Activated naive CD4-positive, alpha-beta T cell treated with anti-CD3 and anti-CD28 coated beads, Interleukin-2, amount 10 ng/mL, durations not matched to agents 7 days and 5 days (primary cell): ENCODE measurements at regions not wholly inside any gene's neighbourhood (a gene's known extent, or its start where the extent isn't known, plus 50 kb on each side); places are given as distances from the start of the nearest gene placed in this dataset.
"Not testable (repeated sequence)": the region's sequence is repeated elsewhere in the genome, so short reads cannot be mapped to it uniquely, and the experiment has no call there.

Experiments used
- CTCF ChIA-PET: fragments of 350-600 bp; sonication (Branson Sonifier 250); formaldehyde crosslinking; loops from one replicate; lab custom pipeline; 2021; ENCODE audit warnings: antibody characterized with exemption; lab: Charles Lee
- DNase-seq: peaks from one replicate; pipeline ENCODE4 v3.0.0-alpha.2; 2020
- H3K27ac Mint-ChIP-seq: one replicate; pipeline ENCODE4 v1.8.0; 2021; ENCODE audit warnings: mild to moderate bottlenecking, moderate library complexity, mixed read lengths
- H3K27me3 Mint-ChIP-seq: one replicate; pipeline ENCODE4 v1.8.0; 2021; ENCODE audit warnings: mild to moderate bottlenecking, mixed read lengths
- H3K36me3 Mint-ChIP-seq: one replicate; pipeline ENCODE4 v1.8.0; 2021; ENCODE audit warnings: mixed read lengths
- H3K4me1 Mint-ChIP-seq: one replicate; pipeline ENCODE4 v1.8.0; 2021; ENCODE audit warnings: mixed read lengths
- H3K4me3 Mint-ChIP-seq: one replicate; pipeline ENCODE4 v1.8.0; 2021; ENCODE audit warnings: mild to moderate bottlenecking, moderate library complexity, mixed read lengths
- H3K9me3 Mint-ChIP-seq: one replicate; pipeline ENCODE4 v1.8.0; 2021; ENCODE audit warnings: mixed read lengths

DNA sequence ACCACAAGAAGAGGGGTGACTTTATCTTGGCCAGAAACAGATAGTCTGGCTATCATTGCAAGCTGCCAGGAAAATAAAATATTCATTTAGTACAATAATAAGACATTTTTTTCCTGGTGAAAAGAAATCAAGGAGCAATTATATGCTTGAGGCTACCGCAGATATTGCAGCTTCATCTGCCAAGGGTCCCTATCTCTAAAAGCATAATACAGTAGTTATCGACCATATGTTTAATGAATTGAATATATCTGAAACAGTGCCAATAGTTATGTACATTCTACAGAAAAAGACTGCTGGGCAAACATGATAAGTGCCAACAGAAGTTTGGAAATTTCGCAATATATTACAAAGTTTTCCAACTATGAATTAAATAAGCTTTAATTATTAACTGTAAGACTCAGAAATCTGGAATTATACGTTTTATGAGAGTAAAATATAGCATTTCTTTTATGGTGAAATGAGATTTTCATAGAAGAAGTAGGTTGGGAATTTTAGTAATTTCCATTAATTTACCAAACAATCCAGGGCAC lies 561.1 kb upstream of the ZP4 start:
- H3K27me3 Mint-ChIP-seq, result no peaks in the 10 kb centered on the region
- H3K4me1 Mint-ChIP-seq, result no peaks in the 10 kb centered on the region
- DNase-seq, result no peak
- CTCF ChIA-PET, result no interaction called here
- H3K9me3 Mint-ChIP-seq, result peaks cover 2% of the 10 kb centered on the region
- H3K27ac Mint-ChIP-seq, result no peak overlapping the region
- H3K4me3 Mint-ChIP-seq, result no peak overlapping the region
- no peaks in the 10 kb centered on the region for H3K36me3 Mint-ChIP-seq

DNA sequence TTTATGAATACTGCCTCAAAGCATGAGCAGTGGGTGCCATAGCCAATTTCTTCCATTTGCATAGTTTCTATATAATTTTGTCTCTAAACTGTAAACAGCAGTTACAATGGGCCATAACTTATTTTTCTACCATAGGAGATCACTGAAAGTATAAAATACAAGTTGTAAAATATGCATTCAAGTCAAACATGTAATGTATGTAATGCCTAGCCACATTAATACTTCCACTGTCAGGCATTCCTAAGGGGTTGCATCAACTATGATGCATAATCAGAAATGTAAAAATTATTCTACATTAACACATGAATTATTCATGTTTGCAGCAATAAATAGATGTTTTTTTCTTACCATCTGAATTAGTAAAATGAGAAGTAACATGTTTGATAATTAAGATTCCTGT lies 560.3 kb upstream of the ZP4 start:
- H3K27me3 Mint-ChIP-seq, result no peaks in the 10 kb centered on the region
- CTCF ChIA-PET, result no interaction called here
- H3K4me3 Mint-ChIP-seq, result no peak overlapping the region
- DNase-seq, result no peak
- no peaks in the 10 kb centered on the region for H3K4me1 Mint-ChIP-seq
- H3K36me3 Mint-ChIP-seq, result no peaks in the 10 kb centered on the region
- H3K27ac Mint-ChIP-seq, result no peak overlapping the region
- H3K9me3 Mint-ChIP-seq, result peaks cover 2% of the 10 kb centered on the region

DNA sequence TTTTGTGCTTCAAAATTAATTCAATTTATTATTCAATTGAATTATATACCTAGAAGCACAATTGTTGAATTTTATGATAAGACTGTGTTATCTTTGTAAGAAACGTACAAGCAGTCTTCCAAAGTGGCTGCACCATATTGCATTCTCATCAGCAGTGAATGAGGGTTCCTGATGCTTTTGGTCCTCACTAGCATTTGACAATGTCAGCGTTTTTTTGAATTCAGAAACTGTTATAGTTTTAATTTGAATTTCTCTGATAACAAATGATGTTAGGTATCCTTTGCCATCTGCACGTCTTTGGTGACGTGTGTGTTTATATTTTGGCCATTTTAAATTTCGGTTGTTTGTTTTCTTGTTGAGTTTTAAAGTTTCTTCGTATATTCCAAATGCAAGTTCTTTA lies 553.0 kb upstream of the ZP4 start:
- H3K4me3 Mint-ChIP-seq, result no peak overlapping the region
- no peaks in the 10 kb centered on the region for H3K4me1 Mint-ChIP-seq

DNA sequence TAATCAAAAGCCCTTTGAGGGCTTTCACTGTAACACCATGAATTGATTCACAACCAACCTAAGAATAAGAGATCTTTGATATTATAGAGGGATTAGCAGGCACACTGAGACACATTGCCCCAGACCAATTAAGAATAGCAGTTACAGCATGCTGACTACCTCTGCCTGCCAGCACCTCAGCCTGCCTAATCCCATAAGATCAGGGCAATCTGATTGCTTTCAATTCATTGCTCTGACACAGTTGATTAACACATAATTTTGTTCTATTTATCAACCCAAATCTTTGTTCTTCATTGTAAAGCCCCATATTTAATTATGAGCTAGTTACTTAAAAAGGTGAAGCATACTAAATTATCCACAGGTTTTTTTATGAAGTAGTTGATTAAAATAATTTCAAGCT lies 548.8 kb upstream of the ZP4 start:
- no peak overlapping the region for H3K27ac Mint-ChIP-seq
- H3K4me3 Mint-ChIP-seq, result no peak overlapping the region
- H3K9me3 Mint-ChIP-seq, result peaks cover 11% of the 10 kb centered on the region
- H3K27me3 Mint-ChIP-seq, result no peaks in the 10 kb centered on the region
- DNase-seq, result no peak
- CTCF ChIA-PET, result no interaction called here
- no peaks in the 10 kb centered on the region for H3K36me3 Mint-ChIP-seq
- no peaks in the 10 kb centered on the region for H3K4me1 Mint-ChIP-seq

More for the DNA sequence above, 553.0 kb upstream of the ZP4 start:
- Mint-ChIP-seq H3K36me3 (no peaks in the 10 kb centered on the region), H3K27ac (no peak overlapping the region), H3K27me3 (no peaks in the 10 kb centered on the region), H3K9me3 (peaks cover 13% of the 10 kb centered on the region)
- CTCF ChIA-PET, result no interaction called here
- DNase-seq, result no peak

DNA sequence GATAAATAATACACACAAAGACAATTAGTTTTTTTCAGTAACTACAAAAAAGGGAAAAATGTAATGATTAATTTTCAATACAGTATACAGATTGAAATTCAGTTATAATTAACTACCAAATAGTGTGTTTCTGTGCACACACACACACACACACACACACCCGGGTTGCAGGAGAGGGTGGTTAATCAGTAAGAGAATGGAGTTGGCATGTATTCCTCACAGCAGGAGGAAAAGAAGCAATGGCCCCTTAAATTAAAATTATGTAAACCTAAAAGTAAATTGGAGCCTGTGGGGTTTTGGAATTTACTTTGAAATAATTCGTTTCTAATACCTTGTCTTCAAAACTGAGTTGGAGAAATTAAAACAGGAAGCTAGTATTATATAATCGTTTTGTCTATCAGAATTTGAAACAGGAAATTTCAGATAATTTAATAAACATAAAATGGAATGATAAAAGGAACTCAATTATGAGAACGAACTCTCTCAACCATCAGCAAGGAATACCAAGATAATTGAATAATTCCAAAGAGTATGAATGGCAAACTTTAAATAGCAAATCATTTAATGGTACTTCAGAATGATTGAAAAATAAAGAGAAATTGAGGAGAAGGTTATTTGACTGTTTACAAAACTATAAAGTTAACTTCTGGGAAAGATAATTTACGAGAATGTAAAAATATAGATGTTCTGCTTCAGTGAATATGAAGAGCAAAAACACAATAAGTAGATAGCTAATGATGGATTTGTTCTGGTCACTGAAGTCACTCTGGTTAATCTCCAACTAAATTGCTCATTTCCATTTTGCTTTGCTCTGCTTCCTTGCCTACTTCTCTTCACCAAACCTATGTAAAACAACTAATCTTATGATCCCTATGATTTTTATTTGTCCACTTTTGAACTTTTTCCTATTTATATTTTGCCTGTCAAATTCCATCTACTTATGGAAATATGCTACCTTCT lies 547.9 kb upstream of the ZP4 start:
- CTCF ChIA-PET, result no interaction called here
- H3K4me3 Mint-ChIP-seq, result no peak overlapping the region
- H3K9me3 Mint-ChIP-seq, result peaks cover 9% of the 10 kb centered on the region
- no peak overlapping the region for H3K27ac Mint-ChIP-seq
- no peak for DNase-seq
- no peaks in the 10 kb centered on the region for H3K27me3 Mint-ChIP-seq
- H3K4me1 Mint-ChIP-seq, result no peaks in the 10 kb centered on the region
- H3K36me3 Mint-ChIP-seq, result no peaks in the 10 kb centered on the region

DNA sequence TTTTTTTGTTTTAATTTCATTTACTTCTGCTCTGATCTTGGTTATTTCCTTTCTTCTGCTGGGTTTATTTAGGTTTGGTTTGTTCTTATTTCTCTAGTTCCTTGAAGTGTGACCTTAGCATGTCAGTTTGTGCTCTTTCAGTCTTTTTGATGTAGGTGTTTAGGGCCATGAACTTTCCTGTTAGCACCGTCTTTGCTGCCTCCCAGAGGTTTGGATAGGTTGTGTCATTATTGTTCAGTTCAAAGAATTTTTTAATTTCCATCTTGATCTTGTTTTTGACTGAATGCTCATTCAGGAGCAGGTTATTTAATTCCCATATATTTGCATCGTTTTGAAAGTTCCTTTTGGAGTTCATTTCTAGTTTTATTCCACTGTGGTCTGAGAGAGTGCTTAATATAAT lies 539.0 kb upstream of the ZP4 start:
- H3K4me1 Mint-ChIP-seq, CTCF ChIA-PET, H3K27ac Mint-ChIP-seq: not testable (repeated sequence)

DNA sequence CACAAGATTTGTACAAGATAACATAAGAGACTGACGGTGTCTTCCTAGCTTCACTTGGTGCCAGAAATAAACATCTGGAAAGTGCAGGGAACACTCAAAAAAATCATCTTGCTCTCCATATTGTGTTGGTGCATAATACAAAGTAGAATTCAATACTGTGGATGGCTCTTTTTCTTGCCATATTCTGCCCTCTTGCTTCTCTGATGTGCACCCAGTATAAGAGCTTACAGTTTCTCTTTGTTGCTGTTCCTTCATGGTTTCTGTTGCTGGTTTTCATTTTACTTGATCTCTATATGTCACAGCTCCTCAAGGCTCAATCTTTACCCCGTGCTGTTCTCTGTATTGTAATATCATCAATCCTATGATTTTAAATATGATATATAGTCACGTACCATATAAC lies 528.5 kb upstream of the ZP4 start:
- Mint-ChIP-seq H3K27me3 (no peaks in the 10 kb centered on the region), H3K36me3 (no peaks in the 10 kb centered on the region), H3K4me3 (no peak overlapping the region), H3K4me1 (no peaks in the 10 kb centered on the region), H3K9me3 (peaks cover 3% of the 10 kb centered on the region), H3K27ac (no peak overlapping the region)
- DNase-seq, result no peak
- CTCF ChIA-PET, result no interaction called here

More for the DNA sequence above, 539.0 kb upstream of the ZP4 start:
- not testable (repeated sequence) for H3K36me3 Mint-ChIP-seq, H3K27me3 Mint-ChIP-seq, DNase-seq, H3K4me3 Mint-ChIP-seq
- H3K9me3 Mint-ChIP-seq, result peaks cover 19% of the 10 kb centered on the region

DNA sequence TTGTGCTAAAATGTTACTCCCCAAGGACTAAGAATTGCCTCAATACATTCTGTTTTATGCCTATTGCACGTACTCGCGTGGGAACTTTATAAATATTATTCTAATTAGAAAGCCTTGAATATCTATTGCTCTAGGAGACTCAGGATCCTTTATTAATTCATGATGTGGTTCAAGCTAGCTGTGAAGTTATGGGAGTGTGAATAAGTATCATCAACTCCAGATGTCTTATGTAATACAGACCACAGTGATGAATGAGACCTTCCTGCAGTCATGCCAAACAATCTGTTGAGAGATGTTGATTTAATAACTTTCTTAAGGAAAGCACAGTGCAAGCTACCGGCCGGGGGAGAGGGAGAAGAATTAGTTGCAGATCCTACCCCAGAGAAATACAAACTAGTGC lies 519.2 kb upstream of the ZP4 start:
- no peaks in the 10 kb centered on the region for H3K4me1 Mint-ChIP-seq
- H3K9me3 Mint-ChIP-seq, result peaks cover 13% of the 10 kb centered on the region
- H3K4me3 Mint-ChIP-seq, result no peak overlapping the region
- DNase-seq, result no peak
- H3K27ac Mint-ChIP-seq, result no peak overlapping the region
- no peaks in the 10 kb centered on the region for H3K36me3 Mint-ChIP-seq
- H3K27me3 Mint-ChIP-seq, result no peaks in the 10 kb centered on the region
- CTCF ChIA-PET, result no interaction called here

DNA sequence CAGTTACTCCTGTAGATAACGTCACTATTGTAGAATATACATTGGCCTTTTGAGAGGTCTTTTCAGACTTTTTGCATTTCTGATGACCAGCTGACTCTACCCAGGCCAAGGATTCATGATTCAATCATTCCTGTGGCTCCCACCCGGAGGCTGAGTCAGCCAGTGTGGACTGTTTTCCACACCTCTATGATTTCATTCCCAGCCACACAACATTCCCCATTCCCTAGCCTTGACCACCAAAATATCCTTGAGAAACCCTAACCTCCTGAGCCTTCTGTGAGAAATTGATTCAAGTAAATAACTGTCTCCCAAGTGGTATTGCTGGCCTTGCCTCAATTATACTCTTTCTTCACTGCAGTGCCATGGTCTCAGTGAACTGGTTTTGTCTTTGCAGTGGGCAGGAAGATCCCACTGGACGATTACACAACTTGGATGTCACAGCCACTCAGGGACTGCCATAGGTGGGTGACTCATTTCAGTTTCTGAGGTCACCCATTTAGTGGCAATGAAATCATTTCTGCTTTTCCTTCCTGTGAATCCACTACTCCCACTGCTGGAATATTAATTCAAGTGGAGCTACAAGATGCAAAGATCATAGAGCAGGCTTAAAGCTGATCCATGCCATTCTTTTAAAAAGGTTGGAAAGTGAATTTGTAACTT lies 518.6 kb upstream of the ZP4 start:
- Mint-ChIP-seq H3K4me1 (no peaks in the 10 kb centered on the region), H3K27me3 (no peaks in the 10 kb centered on the region), H3K9me3 (peaks cover 15% of the 10 kb centered on the region), H3K36me3 (no peaks in the 10 kb centered on the region), H3K27ac (no peak overlapping the region), H3K4me3 (no peak overlapping the region)
- DNase-seq, result no peak
- CTCF ChIA-PET, result no interaction called here

DNA sequence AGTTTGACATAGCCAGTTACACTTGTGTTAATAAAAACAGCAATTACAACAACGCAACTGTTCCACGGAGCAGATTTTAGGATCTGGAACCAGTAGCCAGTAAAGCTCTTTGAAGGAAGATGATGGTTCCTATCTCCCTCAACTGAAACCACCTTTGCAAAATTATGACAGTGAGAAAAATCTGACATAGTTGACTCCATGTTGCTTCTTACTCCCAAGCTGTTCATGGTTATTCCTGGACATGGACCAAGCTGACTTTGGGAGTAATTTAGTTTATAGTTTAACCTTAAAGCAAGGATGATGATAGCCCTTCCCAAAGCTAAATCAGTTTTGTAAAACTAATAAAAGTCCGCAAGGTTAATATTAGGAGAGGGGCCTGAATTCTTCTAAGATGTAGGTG lies 518.0 kb upstream of the ZP4 start:
- Mint-ChIP-seq H3K4me1 (no peaks in the 10 kb centered on the region), H3K27ac (no peak overlapping the region), H3K9me3 (peaks cover 14% of the 10 kb centered on the region), H3K4me3 (no peak overlapping the region), H3K36me3 (no peaks in the 10 kb centered on the region), H3K27me3 (no peaks in the 10 kb centered on the region)
- DNase-seq, result no peak
- CTCF ChIA-PET, result no interaction called here

DNA sequence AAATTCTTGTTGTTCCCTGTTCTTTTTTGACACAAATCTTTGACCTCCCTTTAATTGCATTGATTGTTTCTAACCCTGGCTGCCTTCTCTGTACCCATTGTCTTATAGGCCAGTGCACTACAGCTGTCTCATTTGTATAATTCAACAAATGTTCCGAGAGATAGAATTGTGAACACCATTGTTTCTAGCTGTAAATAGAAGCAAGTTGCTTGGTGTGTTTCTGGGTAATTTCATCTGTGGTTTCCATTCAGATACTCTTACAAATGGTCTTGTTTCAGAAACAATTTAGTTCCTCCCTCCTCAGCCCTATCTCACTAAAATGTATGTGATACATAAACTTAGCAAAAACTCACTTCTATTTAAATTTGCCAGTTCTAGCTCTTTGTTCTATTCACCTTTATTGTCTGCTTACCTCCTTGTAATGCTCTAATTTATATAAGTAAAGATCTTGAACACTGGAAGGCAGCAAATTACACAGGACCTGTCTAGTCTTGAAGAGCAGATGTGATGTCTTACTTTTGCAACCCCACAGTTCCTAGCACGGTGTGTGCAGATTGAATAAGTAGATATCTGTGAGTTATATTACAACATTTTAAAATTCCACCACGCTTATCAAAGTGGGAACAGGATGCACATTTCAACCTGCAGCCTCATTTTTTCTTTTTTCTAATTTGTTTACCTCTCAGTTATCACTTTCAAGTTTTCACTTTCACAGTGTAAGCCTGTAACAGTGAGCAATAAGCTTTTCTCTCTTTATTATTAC lies 515.6 kb upstream of the ZP4 start:
- Mint-ChIP-seq H3K27ac (no peak overlapping the region), H3K4me1 (no peaks in the 10 kb centered on the region), H3K4me3 (no peak overlapping the region), H3K36me3 (no peaks in the 10 kb centered on the region), H3K9me3 (peaks cover 15% of the 10 kb centered on the region), H3K27me3 (no peaks in the 10 kb centered on the region)
- CTCF ChIA-PET, result no interaction called here
- no peak for DNase-seq

DNA sequence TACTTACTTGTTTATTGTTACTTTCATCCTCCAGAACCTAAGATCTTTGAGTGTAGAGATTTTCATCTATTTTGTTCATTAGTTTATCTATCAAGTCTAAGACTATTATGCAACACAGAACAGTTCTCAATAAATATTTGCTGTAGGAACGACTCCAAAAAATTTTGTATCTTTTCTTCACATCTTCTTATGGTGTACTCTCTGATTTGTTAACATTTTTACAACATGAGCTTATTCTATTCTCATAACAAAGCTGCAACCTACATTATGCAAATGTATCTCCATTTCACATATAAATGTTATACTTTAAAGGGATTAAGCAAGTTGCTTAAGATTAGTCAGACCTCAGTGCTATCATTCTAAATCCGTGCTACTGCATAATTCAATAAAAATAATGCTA lies 514.2 kb upstream of the ZP4 start:
- DNase-seq, result no peak
- no peaks in the 10 kb centered on the region for H3K36me3 Mint-ChIP-seq
- CTCF ChIA-PET, result no interaction called here
- H3K9me3 Mint-ChIP-seq, result peaks cover 20% of the 10 kb centered on the region
- no peak overlapping the region for H3K27ac Mint-ChIP-seq
- no peaks in the 10 kb centered on the region for H3K4me1 Mint-ChIP-seq
- no peaks in the 10 kb centered on the region for H3K27me3 Mint-ChIP-seq
- H3K4me3 Mint-ChIP-seq, result no peak overlapping the region

DNA sequence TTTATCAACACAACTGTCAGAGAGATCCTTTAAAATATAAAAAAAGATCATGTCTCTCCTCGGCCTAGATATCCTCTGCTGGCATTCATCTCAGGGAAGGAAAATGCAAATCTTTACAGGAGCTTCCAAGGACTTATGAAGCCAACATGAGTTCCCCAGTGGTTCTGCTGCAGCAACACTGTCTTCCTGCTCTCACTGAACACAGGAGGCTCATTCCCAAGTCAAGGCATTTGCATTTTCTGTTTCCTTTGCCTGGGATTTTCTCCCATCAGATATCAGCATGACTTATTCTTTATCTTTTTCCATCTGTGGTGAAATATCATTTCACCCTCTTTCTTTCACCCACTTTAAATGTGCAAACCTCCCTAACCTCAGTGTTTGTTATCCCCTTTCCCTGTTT lies 513.8 kb upstream of the ZP4 start:
- H3K27ac Mint-ChIP-seq, result no peak overlapping the region
- no peak for DNase-seq
- H3K9me3 Mint-ChIP-seq, result peaks cover 22% of the 10 kb centered on the region
- CTCF ChIA-PET, result no interaction called here
- H3K27me3 Mint-ChIP-seq, result no peaks in the 10 kb centered on the region
- H3K36me3 Mint-ChIP-seq, result no peaks in the 10 kb centered on the region
- no peak overlapping the region for H3K4me3 Mint-ChIP-seq
- no peaks in the 10 kb centered on the region for H3K4me1 Mint-ChIP-seq

DNA sequence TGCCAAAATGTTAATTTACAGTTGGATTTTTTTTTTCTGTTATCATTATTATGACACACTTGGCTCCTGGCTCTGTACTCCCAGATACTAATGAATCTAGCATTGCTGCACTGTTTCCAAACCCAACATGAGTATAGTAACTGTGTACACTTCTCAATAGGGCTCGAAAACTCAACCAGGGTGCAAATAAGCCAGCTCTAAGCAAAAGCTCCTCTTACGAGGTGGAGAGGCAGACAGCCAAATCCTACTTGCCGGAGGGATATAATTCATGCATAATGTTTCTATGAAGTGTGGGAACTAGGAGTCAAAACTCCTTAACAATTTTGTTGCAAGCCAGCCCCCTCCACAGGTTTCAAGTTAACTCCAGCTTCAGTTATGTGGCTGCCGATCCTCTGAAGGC lies 510.4 kb upstream of the ZP4 start:
- H3K4me1 Mint-ChIP-seq, result no peaks in the 10 kb centered on the region
- no peak for DNase-seq
- CTCF ChIA-PET, result no interaction called here
- H3K36me3 Mint-ChIP-seq, result no peaks in the 10 kb centered on the region
- H3K27ac Mint-ChIP-seq, result no peak overlapping the region
- H3K9me3 Mint-ChIP-seq, result peaks cover 21% of the 10 kb centered on the region
- no peaks in the 10 kb centered on the region for H3K27me3 Mint-ChIP-seq
- H3K4me3 Mint-ChIP-seq, result no peak overlapping the region
